ENCODE measurements at regions not wholly inside any gene's neighbourhood (a gene's known extent, or its start where the extent isn't known, plus 50 kb on each side); places are given as distances from the start of the nearest gene placed in this dataset.

DNA sequence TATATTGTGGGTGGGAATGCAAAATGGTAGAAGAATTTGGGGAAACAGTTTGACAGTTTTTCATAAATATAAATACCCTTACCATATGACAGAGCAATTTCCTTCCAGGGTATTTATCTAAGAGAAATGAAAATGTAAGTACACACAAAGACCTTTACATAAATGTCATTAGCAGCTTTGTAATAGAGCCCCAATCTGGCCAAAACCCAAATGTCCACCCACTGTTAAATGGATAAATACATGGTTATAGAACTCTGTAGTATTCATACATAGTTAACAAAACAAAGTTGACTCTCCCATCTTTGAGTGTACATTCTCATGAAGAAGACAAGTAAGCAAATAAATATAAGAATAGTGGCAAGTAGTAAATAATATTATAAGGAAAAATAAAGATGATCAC, 514.8 kb upstream of the NOX3 start:
- TF ChIP-seq, protein P1, sequence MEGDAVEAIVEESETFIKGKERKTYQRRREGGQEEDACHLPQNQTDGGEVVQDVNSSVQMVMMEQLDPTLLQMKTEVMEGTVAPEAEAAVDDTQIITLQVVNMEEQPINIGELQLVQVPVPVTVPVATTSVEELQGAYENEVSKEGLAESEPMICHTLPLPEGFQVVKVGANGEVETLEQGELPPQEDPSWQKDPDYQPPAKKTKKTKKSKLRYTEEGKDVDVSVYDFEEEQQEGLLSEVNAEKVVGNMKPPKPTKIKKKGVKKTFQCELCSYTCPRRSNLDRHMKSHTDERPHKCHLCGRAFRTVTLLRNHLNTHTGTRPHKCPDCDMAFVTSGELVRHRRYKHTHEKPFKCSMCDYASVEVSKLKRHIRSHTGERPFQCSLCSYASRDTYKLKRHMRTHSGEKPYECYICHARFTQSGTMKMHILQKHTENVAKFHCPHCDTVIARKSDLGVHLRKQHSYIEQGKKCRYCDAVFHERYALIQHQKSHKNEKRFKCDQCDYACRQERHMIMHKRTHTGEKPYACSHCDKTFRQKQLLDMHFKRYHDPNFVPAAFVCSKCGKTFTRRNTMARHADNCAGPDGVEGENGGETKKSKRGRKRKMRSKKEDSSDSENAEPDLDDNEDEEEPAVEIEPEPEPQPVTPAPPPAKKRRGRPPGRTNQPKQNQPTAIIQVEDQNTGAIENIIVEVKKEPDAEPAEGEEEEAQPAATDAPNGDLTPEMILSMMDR (IDR thresholded peaks at IDR 0.05), result no peak
- no peak for TF ChIP-seq EP300 (IDR thresholded peaks at IDR 0.05)
